Keratinocyte (primary cell): ENCODE measurements at regions not wholly inside any gene's neighbourhood (a gene's known extent, or its start where the extent isn't known, plus 50 kb on each side); places are given as distances from the start of the nearest gene placed in this dataset.

Experiments used
- DNase-seq: peaks from one replicate; pipeline ENCODE4 v3.0.0-alpha.2; 2011; ENCODE audit warnings: low read depth, missing footprints, low spot score
- FAIRE-seq: peaks from 2 replicates; lab custom pipeline; 2011; peaks lifted over from hg19 to GRCh38; lab: Jason Lieb, UNC
- H2AFZ ChIP-seq: 2 replicates; pipeline ENCODE4 v1.6.0; 2012; ENCODE audit warnings: low read length, control low read depth, inconsistent platforms; ENCODE audit not compliant: control insufficient read depth
- H3K27ac ChIP-seq: 2 replicates; pipeline ENCODE4 v1.5.1; 2011; ENCODE audit warnings: low read length; ENCODE audit not compliant: control insufficient read depth, insufficient read depth
- H3K27me3 ChIP-seq: 3 replicates; pipeline ENCODE4 v1.6.0; 2011; ENCODE audit warnings: low read length; ENCODE audit not compliant: control insufficient read depth, insufficient read depth; ENCODE audit errors: extremely low read depth
- H3K36me3 ChIP-seq, 2 experiments: 2 replicates in 1 of 2; 3 replicates in 1 of 2; pipeline ENCODE4 v1.5.1; 2011; ENCODE audit warnings: low read length in 2 of 2, mild to moderate bottlenecking in 1 of 2; ENCODE audit not compliant: control insufficient read depth in 2 of 2, insufficient read depth in 2 of 2; ENCODE audit errors: extremely low read depth in 1 of 2
- H3K4me1 ChIP-seq: 3 replicates; pipeline ENCODE4 v1.5.1; 2011; ENCODE audit warnings: low read length; ENCODE audit not compliant: control insufficient read depth, insufficient read depth; ENCODE audit errors: extremely low read depth
- H3K4me2 ChIP-seq: 3 replicates; pipeline ENCODE4 v1.6.0; 2011; ENCODE audit warnings: low read depth, low read length; ENCODE audit not compliant: control insufficient read depth, insufficient read depth; ENCODE audit errors: extremely low read depth
- H3K4me3 ChIP-seq, 3 experiments: fragments of 200-600 bp in 1 of 3; sonication (generic) in 1 of 3; 2 replicates in 2 of 3; 3 replicates in 1 of 3; pipeline ENCODE4 v1.5.1; 2011 to 2016; ENCODE audit warnings: low read length in 3 of 3, mild to moderate bottlenecking in 3 of 3, control low read depth in 2 of 3, inconsistent platforms in 1 of 3, low read depth in 1 of 3, mixed read lengths in 1 of 3, mixed run types in 1 of 3, moderate library complexity in 1 of 3; ENCODE audit not compliant: control insufficient read depth in 2 of 3, insufficient read depth in 2 of 3; ENCODE audit errors: extremely low read depth in 1 of 3
- H3K79me2 ChIP-seq: 2 replicates; pipeline ENCODE4 v1.6.0; 2012; ENCODE audit warnings: low read length; ENCODE audit not compliant: control insufficient read depth, insufficient read depth
- H3K9ac ChIP-seq: 3 replicates; pipeline ENCODE4 v1.6.0; 2011; ENCODE audit warnings: low read length; ENCODE audit not compliant: control insufficient read depth, insufficient read depth; ENCODE audit errors: extremely low read depth
- H3K9me1 ChIP-seq: 3 replicates; pipeline ENCODE4 v1.6.0; 2011; ENCODE audit warnings: low read length; ENCODE audit not compliant: control insufficient read depth, insufficient read depth; ENCODE audit errors: extremely low read depth
- H3K9me3 ChIP-seq: 2 replicates; pipeline ENCODE4 v1.5.1; 2012; ENCODE audit warnings: low read depth, low read length; ENCODE audit not compliant: control insufficient read depth
- H4K20me1 ChIP-seq: 3 replicates; pipeline ENCODE4 v1.6.0; 2011; ENCODE audit warnings: low read length; ENCODE audit not compliant: control insufficient read depth, insufficient read depth; ENCODE audit errors: extremely low read depth
- EZH2 ChIP-seq: IDR thresholded peaks from one replicate; pipeline ENCODE4 v1.6.1; 2012; ENCODE audit warnings: inconsistent platforms, mild to moderate bottlenecking, low read length, moderate library complexity
- dilution Hi-C: fragments of 300-500 bp; cut with MboI; formaldehyde crosslinking; loops from one replicate; pipeline ENCODE4 v1.7.0; 2020; ENCODE audit warnings: low sequenced_read_pairs; ENCODE audit not compliant: extremely low pct_ligation_motif_present
- TF ChIP-seq, protein P1 (sequence below), 3 experiments: IDR thresholded peaks in 1 of 3; conservative IDR thresholded peaks in 1 of 3; optimal IDR thresholded peaks in 1 of 3; 2 replicates in 2 of 3; 3 replicates in 1 of 3; pipeline versions ENCODE3 to v1.5.1; 2011; ENCODE audit warnings: low read length in 3 of 3, mild to moderate bottlenecking in 3 of 3, moderate library complexity in 2 of 3, control low read depth in 1 of 3, inconsistent platforms in 1 of 3; ENCODE audit not compliant: insufficient read depth in 2 of 3; ENCODE audit errors: extremely low read depth in 1 of 3

DNA sequence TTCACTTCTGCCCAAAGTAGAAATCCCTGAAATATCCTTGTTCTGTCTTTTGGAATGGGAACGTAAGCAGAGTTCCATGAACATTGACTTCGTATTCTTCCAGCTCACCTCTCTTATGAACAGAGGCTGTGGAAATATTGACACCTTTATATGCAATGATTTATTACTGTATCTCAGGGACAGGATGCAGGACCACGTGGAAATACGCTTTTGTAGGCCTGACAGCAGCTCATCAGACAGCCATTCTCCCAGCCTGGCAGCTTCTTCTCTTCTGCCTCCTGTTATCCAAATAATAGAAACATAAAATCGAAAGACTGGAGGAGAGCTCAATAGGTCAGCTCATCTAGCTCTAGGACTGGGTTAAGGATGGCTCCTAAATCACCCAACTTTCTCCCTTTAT is 106.2 kb upstream of the DTNBP1 start:
- Histone ChIP-seq H3K36me3 (no peaks in the 10 kb centered on the region), H3K9me1 (no peaks in the 10 kb centered on the region), H4K20me1 (no peaks in the 10 kb centered on the region), H3K9me3 (no peaks in the 10 kb centered on the region), H3K4me1 (no peaks in the 10 kb centered on the region), H3K27ac (no peak overlapping the region), H3K27me3 (no peaks in the 10 kb centered on the region), H3K9ac (no peak overlapping the region), H3K4me3 (no peak overlapping the region), H2AFZ (no peak overlapping the region), H3K79me2 (no peaks in the 10 kb centered on the region), H3K4me2 (no peak overlapping the region)
- TF ChIP-seq EZH2: no peak
- TF ChIP-seq, protein P1, sequence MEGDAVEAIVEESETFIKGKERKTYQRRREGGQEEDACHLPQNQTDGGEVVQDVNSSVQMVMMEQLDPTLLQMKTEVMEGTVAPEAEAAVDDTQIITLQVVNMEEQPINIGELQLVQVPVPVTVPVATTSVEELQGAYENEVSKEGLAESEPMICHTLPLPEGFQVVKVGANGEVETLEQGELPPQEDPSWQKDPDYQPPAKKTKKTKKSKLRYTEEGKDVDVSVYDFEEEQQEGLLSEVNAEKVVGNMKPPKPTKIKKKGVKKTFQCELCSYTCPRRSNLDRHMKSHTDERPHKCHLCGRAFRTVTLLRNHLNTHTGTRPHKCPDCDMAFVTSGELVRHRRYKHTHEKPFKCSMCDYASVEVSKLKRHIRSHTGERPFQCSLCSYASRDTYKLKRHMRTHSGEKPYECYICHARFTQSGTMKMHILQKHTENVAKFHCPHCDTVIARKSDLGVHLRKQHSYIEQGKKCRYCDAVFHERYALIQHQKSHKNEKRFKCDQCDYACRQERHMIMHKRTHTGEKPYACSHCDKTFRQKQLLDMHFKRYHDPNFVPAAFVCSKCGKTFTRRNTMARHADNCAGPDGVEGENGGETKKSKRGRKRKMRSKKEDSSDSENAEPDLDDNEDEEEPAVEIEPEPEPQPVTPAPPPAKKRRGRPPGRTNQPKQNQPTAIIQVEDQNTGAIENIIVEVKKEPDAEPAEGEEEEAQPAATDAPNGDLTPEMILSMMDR (optimal IDR thresholded peaks at IDR 0.05 in 1 of 3, IDR thresholded peaks at IDR 0.05 in 1 of 3, conservative IDR thresholded peaks at IDR 0.05 in 1 of 3; ENCODE audit: extremely low read depth in 1 of 3, insufficient read depth in 2 of 3, low read length in 3 of 3): no peak
- FAIRE-seq: no peak
- dilution Hi-C loops: no loop called here
- no peak for DNase-seq

DNA sequence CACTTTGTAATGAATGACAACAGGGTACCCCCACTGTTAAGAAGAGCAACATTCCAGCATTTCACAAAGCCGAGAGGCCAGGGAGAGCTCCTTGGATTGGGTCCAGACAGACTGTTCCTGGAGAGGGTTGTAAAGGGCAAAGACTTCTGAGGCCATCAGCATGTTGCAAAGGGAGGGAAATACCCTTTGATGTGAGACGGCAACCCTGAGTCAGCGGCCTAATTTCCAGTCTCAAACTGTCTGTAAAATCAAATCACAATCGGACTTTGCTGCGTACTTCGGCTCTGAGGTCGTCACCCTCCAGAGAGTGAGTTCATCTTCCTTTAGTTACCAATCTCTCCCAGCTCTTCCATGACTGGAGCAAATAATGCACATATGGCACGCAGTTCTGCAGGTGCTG is 101.0 kb upstream of the DTNBP1 start:
- no peak overlapping the region for H3K4me3 ChIP-seq
- no peaks in the 10 kb centered on the region for H3K4me1 ChIP-seq
- no peaks in the 10 kb centered on the region for H3K9me1 ChIP-seq
- H3K9ac ChIP-seq: no peak overlapping the region
- dilution Hi-C loops: no loop called here
- H3K36me3 ChIP-seq: no peaks in the 10 kb centered on the region
- no peaks in the 10 kb centered on the region for H3K79me2 ChIP-seq
- no peaks in the 10 kb centered on the region for H3K27me3 ChIP-seq
- DNase-seq (no peak), FAIRE-seq (no peak)
- no peaks in the 10 kb centered on the region for H3K9me3 ChIP-seq
- no peak for TF ChIP-seq EZH2
- TF ChIP-seq, protein P1 (optimal IDR thresholded peaks at IDR 0.05 in 1 of 3, IDR thresholded peaks at IDR 0.05 in 1 of 3, conservative IDR thresholded peaks at IDR 0.05 in 1 of 3; ENCODE audit: extremely low read depth in 1 of 3, insufficient read depth in 2 of 3, low read length in 3 of 3): no peak
- no peak overlapping the region for H3K4me2 ChIP-seq
- no peak overlapping the region for H2AFZ ChIP-seq
- no peaks in the 10 kb centered on the region for H4K20me1 ChIP-seq
- no peak overlapping the region for H3K27ac ChIP-seq
